OCI-LY7 (cell line): ENCODE measurements at regions not wholly inside any gene's neighbourhood (a gene's known extent, or its start where the extent isn't known, plus 50 kb on each side); places are given as distances from the start of the nearest gene placed in this dataset.
A peak's percentile ranks its signal among the peaks of the same experiment; 100 is the strongest.

Experiments used
- BruUV-seq: library from RNA; stranded (reverse); fragments of 400-500 nt; replicated peaks from 2 replicates; lab custom pipeline; 2021; lab: Mats Ljungman, UMichigan
- CTCF ChIA-PET: fragments of 300-600 bp; sonication (Branson Sonifier 250); formaldehyde crosslinking; loops from one replicate; lab custom pipeline; 2022; ENCODE audit warnings: antibody characterized with exemption; ENCODE audit not compliant: unreplicated experiment; lab: Charles Lee
- POLR2A ChIA-PET: fragments of 300-600 bp; sonication (Branson Sonifier 250); formaldehyde crosslinking; loops from one replicate; lab custom pipeline; 2022; ENCODE audit warnings: antibody characterized with exemption; lab: Charles Lee
- DNase-seq: peaks from one replicate; pipeline ENCODE4 v3.0.0-alpha.2; 2015; ENCODE audit warnings: low spot score
- H2AFZ ChIP-seq: fragments of 200-600 bp; sonication (generic), shearing (Covaris generic); 2 replicates; pipeline ENCODE4 v1.6.1; 2014; ENCODE audit warnings: mild to moderate bottlenecking, antibody characterized with exemption, low read length, moderate library complexity
- H3K27ac ChIP-seq: fragments of 200-600 bp; sonication (generic); 2 replicates; pipeline ENCODE4 v1.5.1; 2014; ENCODE audit warnings: mixed run types, low read depth, mild to moderate bottlenecking, moderate library complexity, low read length, inconsistent platforms; ENCODE audit not compliant: poor library complexity, severe bottlenecking
- H3K36me3 ChIP-seq: fragments of 200-600 bp; sonication (generic); 2 replicates; pipeline ENCODE4 v1.6.1; 2014; ENCODE audit warnings: mild to moderate bottlenecking, antibody characterized with exemption, low read length, moderate library complexity, mixed read lengths; ENCODE audit not compliant: insufficient read depth
- H3K4me1 ChIP-seq: fragments of 200-600 bp; sonication (generic); 2 replicates; pipeline ENCODE4 v1.5.1; 2014; ENCODE audit warnings: mild to moderate bottlenecking, low read length; ENCODE audit not compliant: insufficient read depth, poor library complexity, severe bottlenecking
- H3K4me2 ChIP-seq: fragments of 200-600 bp; sonication (generic); 2 replicates; pipeline ENCODE4 v1.6.1; 2014; ENCODE audit warnings: mild to moderate bottlenecking, low read length
- H3K4me3 ChIP-seq: fragments of 200-600 bp; sonication (generic); 2 replicates; pipeline ENCODE4 v1.5.1; 2014; ENCODE audit warnings: mild to moderate bottlenecking, low read depth, low read length; ENCODE audit not compliant: poor library complexity, severe bottlenecking
- H3K79me2 ChIP-seq: fragments of 200-600 bp; sonication (generic); 2 replicates; pipeline ENCODE4 v1.6.1; 2016; ENCODE audit warnings: low read depth, mild to moderate bottlenecking, low read length, moderate library complexity, mixed read lengths; ENCODE audit not compliant: insufficient read depth
- H3K9me2 ChIP-seq: fragments of 200-600 bp; sonication (generic); 2 replicates; pipeline ENCODE4 v1.6.1; 2016; ENCODE audit warnings: mild to moderate bottlenecking, low read length, mixed read lengths; ENCODE audit not compliant: insufficient read depth
- H3K9me3 ChIP-seq: fragments of 200-600 bp; sonication (generic); 2 replicates; pipeline ENCODE4 v1.6.1; 2014; ENCODE audit warnings: mild to moderate bottlenecking, mixed run types, low read length, mixed read lengths
- H4K20me1 ChIP-seq: fragments of 200-600 bp; sonication (generic); 2 replicates; pipeline ENCODE4 v1.6.1; 2014; ENCODE audit warnings: mild to moderate bottlenecking, antibody characterized with exemption, low read length, moderate library complexity, mixed read lengths; ENCODE audit not compliant: insufficient read depth
- EZH2phosphoT487 ChIP-seq: fragments of 200-600 bp; sonication (generic); IDR thresholded peaks from 2 replicates; pipeline ENCODE4 v1.6.1; 2018; ENCODE audit warnings: low read depth, borderline replicate concordance, mild to moderate bottlenecking, mixed run types, antibody characterized with exemption, low read length, moderate library complexity, mixed read lengths
- intact Hi-C: fragments of 100-400 bp; cut with micrococcal nuclease; formaldehyde crosslinking; loops from one replicate; pipeline ENCODE4 v1.10.0; 2022; ENCODE audit not compliant: unreplicated experiment
- TF ChIP-seq, protein P1 (sequence below): fragments of 200-600 bp; sonication (generic); conservative IDR thresholded peaks from 2 replicates; pipeline ENCODE4 v1.5.1; 2014; ENCODE audit warnings: mild to moderate bottlenecking, antibody characterized with exemption, low read length, moderate library complexity, mixed read lengths

DNA sequence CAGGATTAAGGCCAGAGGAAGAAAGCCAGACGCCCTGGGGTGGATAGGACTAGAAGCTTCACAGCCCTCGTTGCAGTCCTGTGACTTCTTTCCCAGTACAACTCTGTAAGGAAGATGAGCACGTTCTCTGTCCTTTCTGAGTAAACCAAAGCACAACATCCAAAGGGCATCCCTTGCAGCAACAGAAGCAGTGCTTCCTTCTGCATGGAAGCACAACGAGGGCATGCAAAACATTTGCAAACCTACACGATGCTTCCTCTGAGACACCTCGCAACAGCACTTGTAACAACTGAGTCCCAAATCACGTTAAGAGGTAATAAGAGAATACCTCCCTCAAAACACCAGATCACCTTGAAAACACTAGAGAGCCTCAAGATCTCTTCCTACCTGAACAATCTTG is 335.7 kb upstream of the RASGEF1B start:
- Histone ChIP-seq H3K4me2 (peak overlapping the region; percentile 28), H3K27ac (no peak overlapping the region), H2AFZ (peak overlapping the region; percentile 40; the same call in 1 of the 2 replicates), H3K4me3 (no peak overlapping the region), H4K20me1 (no peaks in the 10 kb centered on the region), H3K4me1 (no peaks in the 10 kb centered on the region), H3K9me2 (no peaks in the 10 kb centered on the region), H3K9me3 (no peaks in the 10 kb centered on the region), H3K79me2 (no peaks in the 10 kb centered on the region), H3K36me3 (no peaks in the 10 kb centered on the region)
- no TSS peak for BruUV-seq
- DNase-seq = no peak
- POLR2A ChIA-PET = interaction anchor here (1.2 to 1.6 kb wide), 2 partner anchors 337 to 340 kb away, joined by 4 read pairs; no protein-coding TSS in a partner anchor
- TF ChIP-seq, protein P1, sequence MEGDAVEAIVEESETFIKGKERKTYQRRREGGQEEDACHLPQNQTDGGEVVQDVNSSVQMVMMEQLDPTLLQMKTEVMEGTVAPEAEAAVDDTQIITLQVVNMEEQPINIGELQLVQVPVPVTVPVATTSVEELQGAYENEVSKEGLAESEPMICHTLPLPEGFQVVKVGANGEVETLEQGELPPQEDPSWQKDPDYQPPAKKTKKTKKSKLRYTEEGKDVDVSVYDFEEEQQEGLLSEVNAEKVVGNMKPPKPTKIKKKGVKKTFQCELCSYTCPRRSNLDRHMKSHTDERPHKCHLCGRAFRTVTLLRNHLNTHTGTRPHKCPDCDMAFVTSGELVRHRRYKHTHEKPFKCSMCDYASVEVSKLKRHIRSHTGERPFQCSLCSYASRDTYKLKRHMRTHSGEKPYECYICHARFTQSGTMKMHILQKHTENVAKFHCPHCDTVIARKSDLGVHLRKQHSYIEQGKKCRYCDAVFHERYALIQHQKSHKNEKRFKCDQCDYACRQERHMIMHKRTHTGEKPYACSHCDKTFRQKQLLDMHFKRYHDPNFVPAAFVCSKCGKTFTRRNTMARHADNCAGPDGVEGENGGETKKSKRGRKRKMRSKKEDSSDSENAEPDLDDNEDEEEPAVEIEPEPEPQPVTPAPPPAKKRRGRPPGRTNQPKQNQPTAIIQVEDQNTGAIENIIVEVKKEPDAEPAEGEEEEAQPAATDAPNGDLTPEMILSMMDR = no peak
- no peak for TF ChIP-seq EZH2phosphoT487
- intact Hi-C loops = no loop called here
- CTCF ChIA-PET = no interaction called here

DNA sequence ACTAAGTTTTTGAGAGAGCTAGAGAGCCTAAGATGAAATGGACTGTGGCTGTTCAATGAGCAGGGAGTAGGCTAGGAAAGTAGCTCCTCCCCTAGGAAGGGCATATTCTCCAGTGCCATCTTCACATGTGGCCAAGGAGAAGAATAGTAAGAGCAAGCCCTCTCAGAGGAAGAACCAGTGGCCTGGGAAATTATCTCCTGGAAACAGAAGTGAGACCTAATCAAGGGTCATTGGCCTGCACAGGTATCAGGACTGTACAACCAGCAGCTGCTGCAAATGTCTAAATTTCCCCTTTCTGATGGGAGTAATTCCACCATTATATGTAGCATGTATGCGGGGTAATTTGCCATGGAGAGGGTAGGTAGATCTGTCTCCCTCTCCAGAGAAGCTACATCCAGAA is 334.8 kb upstream of the RASGEF1B start:
- TF ChIP-seq, protein P1 = no peak
- no peak for TF ChIP-seq EZH2phosphoT487
- ChIA-PET POLR2A (interaction anchor here (1.2 to 1.6 kb wide), 3 partner anchors 10 to 339 kb away, joined by 3 to 4 read pairs (median 4); no protein-coding TSS in a partner anchor), CTCF (no interaction called here)
- Histone ChIP-seq H3K27ac (no peak overlapping the region), H3K4me3 (no peak overlapping the region), H2AFZ (no peak overlapping the region), H3K9me3 (no peaks in the 10 kb centered on the region), H3K79me2 (no peaks in the 10 kb centered on the region), H3K4me1 (no peaks in the 10 kb centered on the region), H3K36me3 (no peaks in the 10 kb centered on the region), H4K20me1 (no peaks in the 10 kb centered on the region), H3K9me2 (no peaks in the 10 kb centered on the region), H3K4me2 (no peak overlapping the region)
- no TSS peak for BruUV-seq
- no peak for DNase-seq
- intact Hi-C loops = no loop called here

DNA sequence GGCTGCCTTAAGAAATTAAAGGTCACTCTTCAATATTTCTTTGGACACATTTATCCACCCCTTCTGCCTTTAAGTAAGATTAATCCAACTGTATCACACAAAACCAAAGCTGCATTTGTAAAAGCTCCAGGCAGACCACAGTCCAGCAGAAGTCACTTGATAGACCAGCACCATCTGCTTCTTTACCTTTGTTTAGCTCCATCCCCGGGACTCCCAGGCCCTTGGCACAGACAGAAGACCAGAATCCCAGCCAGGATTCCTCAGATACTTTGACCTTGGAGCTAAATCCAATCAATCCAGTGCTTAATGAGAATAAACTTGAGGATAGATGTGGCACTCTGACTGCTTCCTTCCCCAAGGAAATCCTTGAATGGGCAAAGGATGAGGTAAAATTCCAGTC is 333.1 kb upstream of the RASGEF1B start:
- intact Hi-C loops = no loop called here
- Histone ChIP-seq H2AFZ (no peak overlapping the region), H3K27ac (no peak overlapping the region), H3K9me2 (no peaks in the 10 kb centered on the region), H3K4me2 (no peak overlapping the region), H3K4me3 (no peak overlapping the region), H3K36me3 (no peaks in the 10 kb centered on the region), H4K20me1 (no peaks in the 10 kb centered on the region), H3K9me3 (no peaks in the 10 kb centered on the region), H3K4me1 (no peaks in the 10 kb centered on the region), H3K79me2 (no peaks in the 10 kb centered on the region)
- POLR2A ChIA-PET = interaction anchor here (0.8 to 1.2 kb wide), 2 partner anchors 13 to 56 kb away, joined by 3 to 5 read pairs; no protein-coding TSS in a partner anchor
- no TSS peak for BruUV-seq
- DNase-seq = no peak
- TF ChIP-seq, protein P1 = no peak
- TF ChIP-seq EZH2phosphoT487 = no peak
- CTCF ChIA-PET = no interaction called here
